Sigmoid colon (tissue), 4 donors: ENCODE measurements at regions not wholly inside any gene's neighbourhood (a gene's known extent, or its start where the extent isn't known, plus 50 kb on each side); places are given as distances from the start of the nearest gene placed in this dataset.

ENCODE experiments used
- CTCF ChIP-seq, 4 experiments: fragments of 450-650 bp in 3 of 4; fragments of 200-600 bp in 1 of 4; IDR thresholded peaks; one replicate each; pipeline ENCODE4 v1.5.1; 2016 to 2019; ENCODE audit warnings: antibody characterized with exemption in 4 of 4, mild to moderate bottlenecking in 3 of 4, moderate library complexity in 2 of 4
- EP300 ChIP-seq, 4 donors: sonication (generic); formaldehyde crosslinking; IDR thresholded peaks; one replicate each; pipeline ENCODE4 v1.6.1; 2017; ENCODE audit warnings: antibody characterized with exemption in 4 of 4
- POLR2A ChIP-seq, 2 donors: fragments of 450-650 bp; IDR thresholded peaks; one replicate each; pipeline ENCODE4 v1.6.1; 2016; ENCODE audit warnings: antibody characterized with exemption in 2 of 2, mild to moderate bottlenecking in 2 of 2, moderate library complexity in 2 of 2
- POLR2AphosphoS5 ChIP-seq, 4 donors: sonication (generic); formaldehyde crosslinking; IDR thresholded peaks; one replicate each; pipeline ENCODE4 v1.6.1; 2017; ENCODE audit warnings: antibody characterized with exemption in 4 of 4

GRCh38 chr5:92181656-92182055 is 798.5 kb upstream of the ARRDC3 start:
- TF ChIP-seq CTCF (IDR thresholded peaks at IDR 0.05) (no peak), POLR2AphosphoS5 (IDR thresholded peaks at IDR 0.05) (no peak), POLR2A (IDR thresholded peaks at IDR 0.05) (no peak), EP300 (IDR thresholded peaks at IDR 0.05) (no peak)
